Upper lobe of right lung (tissue), 1 donor: ENCODE measurements at regions not wholly inside any gene's neighbourhood (a gene's known extent, or its start where the extent isn't known, plus 50 kb on each side); places are given as distances from the start of the nearest gene placed in this dataset.

Experiments
- ATAC-seq: fragments of 200-7000 bp; cut with Tn5 transposase; one replicate; pipeline ENCODE4 v1.9.1; 2020; ENCODE audit warnings: mild to moderate bottlenecking, moderate library complexity
- DNase-seq: peaks from one replicate; pipeline ENCODE4 v3.0.0-alpha.2; 2020
- H3K27ac ChIP-seq: fragments of 200-600 bp; one replicate; pipeline ENCODE4 v1.8.0; 2022
- H3K27me3 ChIP-seq: fragments of 200-600 bp; one replicate; pipeline ENCODE4 v1.8.0; 2022; ENCODE audit warnings: mild to moderate bottlenecking
- H3K36me3 ChIP-seq: fragments of 200-600 bp; one replicate; pipeline ENCODE4 v1.8.0; 2022
- H3K4me1 ChIP-seq: fragments of 200-600 bp; one replicate; pipeline ENCODE4 v1.8.0; 2022
- H3K4me3 ChIP-seq: fragments of 200-600 bp; one replicate; pipeline ENCODE4 v1.8.0; 2022; ENCODE audit warnings: mild to moderate bottlenecking
- H3K9me3 ChIP-seq: fragments of 200-600 bp; one replicate; pipeline ENCODE4 v1.8.0; 2022
- CTCF ChIP-seq: fragments of 200-600 bp; IDR thresholded peaks from one replicate; pipeline ENCODE4 v1.8.0; 2022; ENCODE audit warnings: antibody characterized with exemption
- intact Hi-C: fragments of 100-400 bp; cut with DNase I; formaldehyde crosslinking; loops from one replicate; pipeline ENCODE4 v1.11.0; 2022
- donor health status: DM: no; HTN: yes; CAD: no; lungs with severe emphysema.

- DNase-seq: peak; percentile 13
- Histone ChIP-seq H3K36me3 (no peaks in the 10 kb centered on the region), H3K4me3 (no peak overlapping the region), H3K27ac (no peak overlapping the region), H3K27me3 (no peaks in the 10 kb centered on the region), H3K4me1 (peaks cover 8% of the 10 kb centered on the region), H3K9me3 (no peaks in the 10 kb centered on the region)
- ATAC-seq: no peak
- TF ChIP-seq CTCF: no peak
- intact Hi-C loops: no loop called here
These were observed 65.9 kb downstream of the CPN2 start for GRCh38 chr3:194285024-194285849.

- Histone ChIP-seq H3K9me3 (no peaks in the 10 kb centered on the region), H3K4me3 (no peak overlapping the region), H3K36me3 (no peaks in the 10 kb centered on the region), H3K27ac (no peak overlapping the region), H3K4me1 (peaks cover 8% of the 10 kb centered on the region), H3K27me3 (no peaks in the 10 kb centered on the region)
- ATAC-seq: no peak
- intact Hi-C loops: no loop called here
- no peak for TF ChIP-seq CTCF
- DNase-seq: no peak
These were observed 65.3 kb downstream of the CPN2 start for GRCh38 chr3:194285850-194286197.

- Histone ChIP-seq H3K27ac (no peak overlapping the region), H3K27me3 (no peaks in the 10 kb centered on the region), H3K4me3 (no peak overlapping the region), H3K36me3 (no peaks in the 10 kb centered on the region), H3K9me3 (no peaks in the 10 kb centered on the region), H3K4me1 (peaks cover 8% of the 10 kb centered on the region)
- intact Hi-C loops: no loop called here
- DNase-seq (peak; percentile 46), ATAC-seq (no peak)
- no peak for TF ChIP-seq CTCF
These were observed 64.6 kb downstream of the CPN2 start for GRCh38 chr3:194286375-194287146.

- no peak for TF ChIP-seq CTCF
- Histone ChIP-seq H3K9me3 (no peaks in the 10 kb centered on the region), H3K4me3 (no peak overlapping the region), H3K36me3 (no peaks in the 10 kb centered on the region), H3K27me3 (no peaks in the 10 kb centered on the region), H3K4me1 (peaks cover 8% of the 10 kb centered on the region), H3K27ac (no peak overlapping the region)
- DNase-seq (no peak), ATAC-seq (no peak)
- intact Hi-C loops: no loop called here
These were observed 63.8 kb downstream of the CPN2 start for GRCh38 chr3:194287374-194287773.

GRCh38 chr3:194287977-194288706 lies 63.0 kb downstream of the CPN2 start:
- DNase-seq (peak; percentile 0), ATAC-seq (no peak)
- H3K9me3 ChIP-seq: no peaks in the 10 kb centered on the region
- TF ChIP-seq CTCF: no peak
- no peak overlapping the region for H3K4me3 ChIP-seq
- peaks cover 6% of the 10 kb centered on the region for H3K4me1 ChIP-seq
- intact Hi-C loops: no loop called here
- no peak overlapping the region for H3K27ac ChIP-seq
- H3K27me3 ChIP-seq: no peaks in the 10 kb centered on the region
- H3K36me3 ChIP-seq: no peaks in the 10 kb centered on the region
